ENCODE measurements at regions not wholly inside any gene's neighbourhood (a gene's known extent, or its start where the extent isn't known, plus 50 kb on each side); places are given as distances from the start of the nearest gene placed in this dataset.
A peak's percentile ranks its signal among the peaks of the same experiment; 100 is the strongest.
"Not testable (repeated sequence)": the region's sequence is repeated elsewhere in the genome, so short reads cannot be mapped to it uniquely, and the experiment has no call there.

DNA sequence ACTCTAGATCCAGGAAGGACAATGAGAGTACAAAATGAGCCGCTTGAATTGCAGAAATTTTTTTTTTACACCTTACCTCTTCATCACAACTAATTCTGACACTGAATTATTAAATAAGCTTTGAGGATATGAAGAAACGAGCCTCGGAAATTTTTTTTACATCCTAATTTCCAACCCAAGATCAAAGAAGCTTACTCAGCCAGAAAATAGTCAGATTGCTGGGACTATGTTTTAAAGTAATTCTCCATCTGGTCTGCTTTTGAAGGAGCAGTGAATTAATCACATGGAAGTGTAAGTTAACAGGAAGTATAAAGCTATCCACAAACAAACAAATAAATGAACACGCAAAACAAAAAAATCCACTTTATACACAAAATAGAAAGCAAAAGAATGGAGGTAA lies 437.0 kb upstream of the KCNMB2 start:
- no peak for DNase-seq (ENCODE audit: low spot score)

DNA sequence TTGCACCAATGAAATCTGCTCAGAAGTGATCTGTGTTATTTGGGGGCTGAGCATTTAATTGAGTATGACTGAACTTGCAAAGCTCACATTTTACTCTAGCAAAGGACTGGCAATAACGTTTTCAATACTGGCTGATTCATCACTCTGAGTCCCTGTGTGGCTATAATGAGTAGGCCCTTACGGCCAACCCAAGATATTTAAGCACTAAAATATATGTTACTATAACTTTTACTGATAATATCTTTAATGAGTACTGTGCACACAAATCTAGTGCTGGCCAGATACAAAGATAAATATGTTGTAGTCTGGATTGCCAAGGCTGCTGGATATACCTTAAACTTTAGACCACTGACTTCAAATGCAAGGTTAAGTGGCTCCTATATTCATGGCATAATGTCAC lies 436.4 kb upstream of the KCNMB2 start:
- no peak for DNase-seq (ENCODE audit: low spot score)

DNA sequence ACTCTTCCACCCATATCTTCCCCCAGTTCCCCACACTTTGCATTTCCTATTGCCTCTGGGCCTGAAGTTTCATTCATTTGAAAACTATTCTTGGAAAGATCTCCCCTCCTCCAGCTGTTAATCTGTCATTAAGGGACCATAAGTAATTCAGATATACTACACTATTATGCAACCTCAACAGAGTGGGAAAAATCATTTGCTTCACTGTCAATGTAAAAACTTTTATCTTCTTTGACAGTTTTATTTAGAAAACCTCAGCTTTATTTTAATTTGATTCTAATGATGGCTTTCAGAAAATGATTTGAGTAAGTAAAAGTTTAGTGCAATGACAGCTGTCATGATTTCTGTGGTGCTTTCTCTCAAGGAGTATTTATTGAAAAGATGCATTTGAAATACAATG lies 435.3 kb upstream of the KCNMB2 start:
- no peak for DNase-seq (ENCODE audit: low spot score)

DNA sequence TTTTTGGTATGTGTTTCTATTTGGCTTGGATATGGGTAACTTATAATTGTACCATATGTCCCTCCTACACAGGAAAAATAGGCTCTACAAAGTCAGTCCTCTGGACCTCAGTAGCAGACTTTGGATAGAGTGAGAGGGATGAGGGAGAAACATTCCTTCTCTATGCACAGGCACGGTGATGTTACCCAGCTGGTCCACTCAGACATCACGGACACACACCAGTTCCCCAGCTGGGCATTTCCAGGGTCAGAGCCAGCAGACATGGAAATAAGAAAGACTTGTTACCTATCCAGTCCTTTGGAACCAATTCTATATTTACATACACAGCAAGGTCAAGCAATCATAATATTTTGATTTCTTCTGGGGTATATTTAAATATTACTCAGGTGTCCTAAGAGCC lies 433.1 kb upstream of the KCNMB2 start:
- DNase-seq (ENCODE audit: low spot score): no peak

DNA sequence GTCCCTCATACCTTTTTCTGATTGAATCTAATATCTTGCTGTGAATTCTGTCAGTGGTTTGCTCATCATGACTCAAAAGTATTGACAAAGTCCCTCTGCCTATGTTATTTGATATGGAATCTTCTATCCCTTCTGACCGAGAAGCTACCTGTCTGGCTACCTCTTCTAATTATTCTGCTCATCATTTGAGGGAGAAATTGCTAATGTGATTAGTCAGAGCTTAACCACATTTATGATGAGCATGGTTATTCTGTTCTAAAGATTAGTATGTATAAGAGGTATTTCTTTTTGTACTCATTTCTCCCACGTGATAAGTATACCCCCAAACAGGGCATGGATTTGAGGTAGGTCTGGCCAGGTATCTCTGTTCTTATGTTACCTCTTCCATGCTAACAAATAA lies 428.4 kb upstream of the KCNMB2 start:
- no peak for DNase-seq (ENCODE audit: low spot score)

DNA sequence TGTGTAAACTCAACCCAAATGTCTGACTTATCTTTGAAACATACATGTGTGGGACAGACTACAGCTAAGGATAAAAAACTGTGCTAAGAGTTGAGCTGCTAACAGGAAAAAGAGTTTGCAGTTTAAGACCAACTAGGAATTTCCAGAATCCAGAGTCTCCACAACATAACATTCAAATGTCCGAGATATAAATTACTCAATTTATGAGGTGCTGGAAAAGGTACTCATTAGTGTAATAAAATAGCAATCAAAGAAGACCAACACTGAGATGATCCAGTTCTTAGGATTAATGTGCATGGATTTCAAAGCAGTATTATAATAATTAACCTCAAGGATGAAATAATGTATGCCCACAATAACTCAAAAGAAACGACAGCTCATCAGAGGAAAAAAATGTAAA lies 426.5 kb upstream of the KCNMB2 start:
- no peak for DNase-seq (ENCODE audit: low spot score)

DNA sequence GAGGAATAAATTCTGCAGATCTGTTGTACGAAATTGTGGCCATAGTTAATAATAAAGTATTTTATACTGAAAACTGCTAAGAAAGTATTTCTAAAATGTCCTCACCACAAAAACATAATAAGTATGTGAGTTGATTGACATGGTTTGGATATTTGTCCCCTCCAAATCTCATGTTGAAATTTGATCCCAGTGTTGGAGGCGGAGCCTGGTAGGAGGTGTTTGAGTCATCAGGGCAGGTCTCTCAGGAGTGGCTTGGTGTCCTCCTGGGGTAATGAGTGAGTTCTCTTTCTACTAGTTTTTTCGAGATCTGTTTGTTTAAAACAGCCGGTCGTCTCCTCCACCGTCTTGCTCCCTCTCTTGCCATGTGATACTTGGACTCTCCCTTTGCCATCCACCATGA lies 424.1 kb upstream of the KCNMB2 start:
- DNase-seq (ENCODE audit: low spot score): peak; percentile 13

DNA sequence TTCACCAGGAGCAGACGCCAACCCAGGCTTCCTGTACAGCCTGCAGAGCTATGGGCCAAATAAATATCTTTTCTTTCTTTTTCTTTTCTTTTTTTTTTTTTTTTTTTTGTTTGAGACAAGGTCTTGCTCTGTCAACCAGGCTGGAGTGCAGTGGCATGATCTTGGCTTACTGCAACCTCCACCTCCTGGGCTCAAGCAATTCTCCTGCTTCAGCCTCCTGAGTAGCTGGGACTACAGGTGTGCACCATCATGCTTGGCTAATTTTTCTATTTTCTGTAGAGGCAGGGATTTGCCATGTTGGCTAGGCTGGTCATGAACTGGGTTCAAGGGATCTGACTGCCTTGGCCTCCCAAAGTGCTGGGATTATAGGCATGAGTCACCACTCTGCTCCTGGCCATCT lies 423.7 kb upstream of the KCNMB2 start:
- not testable (repeated sequence) for DNase-seq (ENCODE audit: low spot score)

DNA sequence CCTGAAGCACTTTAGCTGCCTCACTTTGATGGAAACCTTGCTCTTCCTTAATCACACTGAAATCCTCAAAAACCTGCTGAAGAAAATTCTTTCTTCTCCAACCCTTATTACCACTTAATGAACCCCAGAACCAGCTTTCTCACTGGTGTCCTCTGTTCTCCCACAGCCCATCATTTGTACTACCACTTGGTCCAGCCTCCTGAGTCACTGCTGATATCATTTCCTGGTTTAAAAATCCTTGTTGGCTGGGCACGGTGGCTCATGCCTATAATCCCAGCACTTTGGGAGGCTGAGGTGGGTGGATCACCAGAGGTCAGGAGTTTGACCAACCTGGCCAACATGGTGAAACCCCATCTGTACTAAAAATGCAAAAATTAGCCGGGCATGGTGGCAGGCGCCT lies 418.6 kb upstream of the KCNMB2 start:
- DNase-seq (ENCODE audit: low spot score): no peak

DNA sequence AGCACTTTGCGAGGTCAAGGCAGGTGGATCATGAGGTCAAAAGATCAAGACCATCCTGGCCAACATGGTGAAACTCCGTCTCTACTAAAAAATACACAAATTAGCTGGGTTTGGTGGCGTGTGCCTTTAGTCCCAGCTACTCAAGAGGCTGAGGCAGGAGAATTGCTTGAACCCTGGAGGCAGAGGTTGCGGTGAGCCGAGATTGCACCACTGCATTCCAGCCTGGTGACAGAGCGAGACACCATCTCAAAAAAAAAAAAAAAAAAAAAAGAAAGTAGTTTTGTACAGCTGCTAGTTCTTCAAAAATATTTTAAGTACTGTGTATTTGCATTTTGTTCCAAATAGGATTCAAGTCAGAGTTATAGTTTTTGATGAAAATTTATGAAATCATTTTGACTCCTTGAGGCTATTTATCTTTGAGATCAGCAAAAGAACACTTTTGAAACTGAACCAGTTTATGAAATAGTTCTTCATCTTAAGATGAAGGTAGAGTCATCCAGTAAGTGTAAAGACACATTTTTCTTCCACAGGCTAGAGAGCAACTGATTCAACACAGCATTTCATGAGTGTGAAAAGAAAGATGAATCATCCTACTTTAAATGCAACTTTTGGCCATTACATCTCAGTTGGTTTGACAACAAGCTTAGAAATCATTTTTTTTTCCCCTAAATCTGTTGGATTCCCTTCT lies 416.5 kb upstream of the KCNMB2 start:
- not testable (repeated sequence) for DNase-seq (ENCODE audit: low spot score)

DNA sequence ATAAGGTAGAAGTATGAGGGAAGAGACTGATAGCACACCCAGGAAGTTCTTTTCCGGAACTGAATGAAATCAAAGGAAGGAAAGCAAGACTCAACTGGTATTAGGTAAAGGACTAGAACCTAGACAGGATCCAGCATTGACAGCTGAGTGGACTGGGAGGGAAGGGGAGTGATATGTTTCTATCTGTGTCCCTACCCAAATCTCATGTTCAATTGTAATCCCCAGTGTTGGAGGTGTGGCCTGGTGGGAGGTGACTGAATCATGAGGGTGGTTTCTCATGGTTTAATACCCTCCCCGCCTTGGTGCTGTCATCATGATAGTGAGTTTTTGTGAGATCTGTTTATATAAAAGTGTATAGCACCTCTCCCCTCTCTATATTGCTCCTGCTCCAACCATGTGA lies 415.9 kb upstream of the KCNMB2 start:
- no peak for DNase-seq (ENCODE audit: low spot score)

DNA sequence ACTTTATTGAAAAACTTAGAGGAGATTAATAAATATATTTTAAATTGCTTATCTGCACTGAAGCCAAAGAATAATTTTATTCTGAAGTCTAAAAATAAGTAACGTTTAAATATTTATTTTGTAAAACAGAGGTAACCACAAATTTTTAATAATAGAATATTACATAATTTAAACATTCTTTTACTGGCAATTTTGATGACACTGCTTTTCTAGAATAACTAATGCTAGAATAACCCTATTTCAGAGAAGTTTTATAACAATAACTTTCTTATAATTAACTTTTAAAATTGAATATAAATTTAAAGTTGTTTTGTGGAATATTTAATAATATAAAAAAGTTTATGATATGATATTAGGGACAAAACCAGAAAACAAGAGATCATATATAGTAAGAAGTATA lies 409.6 kb upstream of the KCNMB2 start:
- no peak for DNase-seq (ENCODE audit: low spot score)

DNA sequence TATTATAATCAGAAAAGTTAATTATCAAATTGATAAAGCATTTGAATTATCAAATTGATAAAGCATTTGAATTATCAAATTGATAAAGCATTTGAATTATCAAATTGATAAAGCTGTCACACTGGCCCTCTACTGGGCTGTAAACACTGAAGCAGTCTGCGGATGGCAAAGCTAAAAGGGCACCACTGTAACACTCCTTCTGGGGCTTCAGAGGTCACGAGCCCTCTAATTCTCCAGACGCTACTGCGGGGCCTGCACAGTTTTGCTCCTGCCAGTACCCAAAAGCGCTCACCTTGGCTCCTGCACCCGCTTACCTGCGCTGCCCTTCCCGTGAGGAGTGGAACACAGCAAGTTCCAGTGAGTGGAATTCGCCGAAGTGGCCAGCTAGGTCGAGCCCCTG lies 409.0 kb upstream of the KCNMB2 start:
- no peak for DNase-seq (ENCODE audit: low spot score)

DNA sequence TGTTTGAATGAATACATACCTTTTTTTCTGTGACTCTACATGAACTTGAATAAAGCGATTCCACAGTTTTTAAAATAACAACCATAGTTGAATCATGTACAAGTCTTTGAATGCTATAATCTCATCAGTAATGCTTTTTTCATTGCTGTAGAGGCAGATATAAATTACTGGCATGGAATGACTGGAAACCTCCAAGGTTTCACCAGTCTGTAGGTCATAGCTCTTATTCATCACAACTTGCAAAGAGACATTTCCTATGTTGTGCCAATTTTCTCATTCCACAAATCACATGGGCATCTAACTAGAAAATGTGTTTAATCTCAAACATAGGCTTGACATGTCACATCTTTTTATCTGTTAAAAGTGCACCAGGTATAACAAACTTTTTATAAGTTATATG lies 407.1 kb upstream of the KCNMB2 start:
- no peak for DNase-seq (ENCODE audit: low spot score)

DNA sequence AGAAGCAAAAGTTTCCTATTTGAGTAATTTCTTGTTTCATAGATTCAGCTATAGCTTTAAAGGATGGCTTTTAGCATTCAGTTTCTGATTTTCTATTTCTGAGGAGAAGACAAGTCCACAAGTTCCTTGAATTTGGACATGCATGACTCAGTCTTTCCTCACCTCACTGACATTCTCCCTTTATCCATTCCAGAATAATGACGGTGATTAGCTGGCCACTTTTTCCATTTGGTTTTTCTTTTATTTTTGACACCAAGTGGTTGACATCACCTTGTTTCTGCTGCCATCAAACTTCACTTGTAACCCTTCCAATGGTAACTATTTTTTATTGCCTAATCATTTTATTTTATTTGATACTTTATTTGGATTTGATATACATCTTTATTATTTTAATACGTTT lies 404.4 kb upstream of the KCNMB2 start:
- DNase-seq (ENCODE audit: low spot score): no peak

DNA sequence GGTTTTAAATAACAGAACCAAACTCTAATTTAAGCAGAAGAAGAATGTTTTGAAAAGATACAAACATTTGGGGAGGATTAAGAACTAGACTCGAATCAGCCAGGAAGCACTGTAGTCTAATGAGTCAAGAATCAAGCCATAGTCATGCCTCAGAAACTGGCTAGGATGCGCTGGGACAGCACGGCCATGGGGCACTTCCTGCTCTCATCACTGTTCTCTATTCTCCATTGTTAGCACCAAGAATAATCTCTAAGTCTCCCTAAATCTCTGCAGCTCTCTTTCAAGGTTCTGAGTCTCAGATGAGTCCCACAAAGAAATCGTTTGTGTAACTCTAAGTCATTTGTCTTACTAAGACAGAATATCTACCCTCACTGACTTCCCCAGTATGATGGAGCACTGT lies 399.0 kb upstream of the KCNMB2 start:
- DNase-seq (ENCODE audit: low spot score): no peak

DNA sequence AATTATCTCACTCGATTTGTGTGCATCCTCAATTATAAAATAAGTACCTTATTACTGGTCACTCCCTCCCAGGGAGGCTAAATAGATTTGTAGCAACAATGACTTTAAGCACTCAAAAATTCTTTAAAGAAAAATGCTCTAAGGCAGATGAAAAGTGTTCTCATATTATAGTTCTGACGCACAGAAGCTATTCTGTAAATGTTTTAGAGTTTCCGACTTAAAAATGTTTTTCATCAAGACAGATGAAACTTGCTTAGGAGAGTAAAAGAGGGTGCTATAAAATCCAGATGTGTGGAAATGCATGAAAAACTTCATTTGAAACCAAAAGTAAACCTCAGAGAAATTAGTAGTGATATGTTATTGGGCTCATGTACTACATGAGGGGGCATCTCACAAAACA lies 398.4 kb upstream of the KCNMB2 start:
- no peak for DNase-seq (ENCODE audit: low spot score)

DNA sequence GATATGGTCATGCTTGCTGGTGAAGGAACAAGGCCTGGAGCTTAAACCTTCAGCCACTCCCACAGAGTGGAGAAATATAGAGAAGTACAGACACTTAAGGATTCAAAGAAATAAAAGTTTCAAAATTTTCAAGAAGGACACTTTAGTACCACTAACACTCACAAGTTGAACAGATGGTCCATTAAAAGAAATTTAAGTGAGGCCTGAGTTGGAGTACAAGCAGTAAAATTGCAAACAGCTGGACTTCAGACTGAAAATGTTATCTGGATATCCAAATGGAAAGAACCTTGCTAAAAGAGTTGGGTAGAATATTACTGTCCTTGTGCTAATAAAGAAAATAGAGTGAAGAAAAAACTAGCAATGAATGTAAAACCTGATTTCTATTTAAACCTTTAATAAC lies 397.1 kb upstream of the KCNMB2 start:
- no peak for DNase-seq (ENCODE audit: low spot score)

DNA sequence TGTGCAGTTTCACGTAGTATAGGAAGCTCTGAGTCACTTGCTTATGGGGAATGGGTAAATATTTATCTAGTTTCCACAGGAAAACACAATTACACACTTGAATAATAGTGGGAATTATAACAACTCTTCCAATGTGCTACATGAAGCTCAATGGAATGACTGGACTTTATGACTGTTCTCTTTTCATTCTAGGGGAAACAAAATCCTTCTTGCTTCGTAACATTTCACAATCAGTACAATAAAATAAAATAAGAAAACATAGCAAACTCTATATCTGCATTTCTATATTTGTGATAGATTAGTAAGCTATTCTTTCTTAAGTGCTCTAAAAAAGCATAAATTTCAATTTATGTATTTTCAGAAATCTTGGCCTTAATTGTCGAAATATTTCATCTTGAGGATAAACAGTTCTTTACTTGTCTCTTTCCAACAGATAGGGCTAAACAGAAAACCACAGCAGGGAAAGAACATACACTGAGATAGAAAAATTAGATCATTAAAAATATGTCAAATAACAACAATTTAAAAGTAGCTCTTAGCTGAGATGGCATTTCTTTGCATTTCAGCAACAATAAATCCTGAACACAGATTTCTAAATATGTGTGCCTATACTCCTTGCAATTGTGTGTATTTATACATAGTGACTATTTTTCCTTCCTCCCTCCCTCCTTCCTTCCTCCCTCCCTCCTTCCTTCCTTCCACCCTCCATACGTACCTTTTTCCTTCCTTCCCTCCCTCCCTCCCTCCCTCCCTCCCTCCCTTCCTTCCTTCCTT lies 395.5 kb upstream of the KCNMB2 start:
- no peak for DNase-seq (ENCODE audit: low spot score)

DNA sequence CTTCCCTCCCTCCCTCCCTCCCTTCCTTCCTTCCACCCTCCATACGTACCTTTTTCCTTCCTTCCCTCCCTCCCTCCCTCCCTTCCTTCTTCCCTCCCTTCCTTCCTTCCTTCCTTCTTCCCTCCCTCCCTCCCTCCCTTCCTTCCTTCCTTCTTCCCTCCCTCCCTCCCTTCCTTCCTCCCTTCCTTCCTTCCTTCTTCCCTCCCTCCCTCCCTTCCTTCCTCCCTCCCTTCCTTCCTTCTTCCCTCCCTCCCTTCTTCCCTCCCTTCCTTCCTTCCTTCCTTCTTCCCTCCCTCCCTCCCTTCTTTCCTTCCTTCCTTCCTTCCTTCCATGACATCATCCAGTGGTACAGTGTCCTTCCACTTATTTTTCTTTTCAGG lies 394.9 kb upstream of the KCNMB2 start:
- not testable (repeated sequence) for DNase-seq (ENCODE audit: low spot score)

DNA sequence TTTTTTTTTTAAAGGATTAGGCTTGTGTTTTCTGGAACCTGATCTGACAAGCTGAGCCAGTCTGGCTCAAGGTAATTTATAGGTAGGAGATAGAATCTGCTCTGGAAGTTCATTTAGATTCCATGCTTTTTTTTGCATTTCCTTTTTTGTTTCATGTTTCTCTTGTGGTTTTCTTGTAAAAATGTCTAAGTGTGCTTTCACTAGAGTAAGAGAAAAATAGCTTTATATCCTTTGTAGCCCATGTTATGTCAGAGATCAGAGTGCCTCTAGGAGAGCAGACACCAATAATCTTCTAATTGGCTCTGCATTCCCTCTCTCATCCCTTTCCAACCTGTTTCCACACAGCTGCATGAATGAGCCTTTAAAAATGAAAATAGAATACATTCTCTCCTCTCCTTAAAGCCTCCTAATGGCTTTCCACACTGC lies 389.8 kb upstream of the KCNMB2 start:
- no peak for DNase-seq (ENCODE audit: low spot score)

DNA sequence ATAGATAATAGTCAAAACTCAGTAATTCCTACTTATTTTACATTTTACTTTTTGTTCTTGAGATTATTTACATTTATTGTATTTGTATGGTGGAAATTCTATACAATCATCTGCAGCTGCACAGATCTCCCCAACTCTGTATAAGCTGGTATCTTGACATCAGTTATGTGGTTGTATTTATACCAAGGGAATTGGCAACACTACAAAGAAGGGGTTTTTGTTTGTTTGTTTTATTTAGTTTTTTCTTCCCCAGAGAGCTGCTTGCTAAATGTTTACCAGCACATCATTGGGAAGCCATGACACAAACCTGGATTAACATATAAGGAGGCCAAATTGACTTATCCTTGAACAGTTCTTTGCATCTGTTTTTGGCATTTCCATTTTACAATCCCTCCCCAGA lies 389.2 kb upstream of the KCNMB2 start:
- DNase-seq (ENCODE audit: low spot score): no peak

DNA sequence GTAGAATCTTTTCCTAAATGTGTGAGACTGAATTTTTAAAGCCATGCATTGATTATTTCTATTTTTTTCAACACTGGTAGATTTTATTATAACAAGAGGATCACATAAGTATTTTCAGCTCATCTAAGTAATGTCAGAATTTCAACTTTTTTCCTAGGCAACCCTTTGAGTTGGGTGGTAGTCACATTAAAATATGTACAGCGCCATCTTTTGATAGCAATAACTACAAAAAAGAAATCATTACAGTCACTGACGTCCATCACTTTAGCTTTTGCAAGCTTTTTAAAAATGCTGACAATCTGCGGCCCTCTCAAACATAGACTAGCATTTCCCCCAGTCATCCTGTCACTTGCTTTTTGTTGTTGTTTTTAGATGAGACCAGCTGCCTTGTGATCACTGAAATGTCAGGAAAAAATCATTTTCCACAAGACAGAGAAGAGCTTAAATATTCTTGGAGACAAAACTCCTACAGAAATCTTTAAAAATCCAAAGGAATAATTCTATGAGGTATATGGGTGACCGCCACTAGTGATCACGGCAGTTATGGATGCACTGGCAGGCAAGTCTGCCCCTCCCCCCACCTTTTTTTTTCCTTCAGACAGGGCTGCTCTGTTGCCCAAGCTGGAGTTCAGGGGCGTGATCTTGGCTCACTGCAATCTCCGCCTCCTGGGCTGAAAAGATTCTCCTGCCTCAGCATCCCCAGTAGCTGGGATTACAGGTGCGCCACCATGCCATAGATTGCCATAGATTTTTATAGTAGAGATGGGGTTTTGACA lies 384.0 kb upstream of the KCNMB2 start:
- no peak for DNase-seq (ENCODE audit: low spot score)

Data from iPS-NIHi11 (cell line).